GM18511 (cell line): ENCODE measurements at regions not wholly inside any gene's neighbourhood (a gene's known extent, or its start where the extent isn't known, plus 50 kb on each side); places are given as distances from the start of the nearest gene placed in this dataset.
"Not testable (repeated sequence)": the region's sequence is repeated elsewhere in the genome, so short reads cannot be mapped to it uniquely, and the experiment has no call there.

Experiments
- ATAC-seq: cut with Tn5 transposase; IDR thresholded peaks from one replicate; pipeline ENCODE4 v1.9.1; 2021; ENCODE audit warnings: mild to moderate bottlenecking, moderate library complexity; ENCODE audit not compliant: unreplicated experiment

GRCh38 chr6:19369785-19370184, 467.4 kb upstream of the ID4 start:
- no peak for ATAC-seq

- ATAC-seq: no peak
Observed at GRCh38 chr6:19370831-19371230, 466.3 kb upstream of the ID4 start.

- no peak for ATAC-seq
Observed at GRCh38 chr6:19375613-19376012, 461.6 kb upstream of the ID4 start.

- ATAC-seq: no peak
Observed at GRCh38 chr6:19377722-19378121, 459.4 kb upstream of the ID4 start.

- no peak for ATAC-seq
Observed at GRCh38 chr6:19380293-19380692, 456.9 kb upstream of the ID4 start.

GRCh38 chr6:19382676-19383075, 454.5 kb upstream of the ID4 start:
- no peak for ATAC-seq

GRCh38 chr6:19391926-19392325, 445.2 kb upstream of the ID4 start:
- ATAC-seq: no peak

- ATAC-seq: no peak
Observed at GRCh38 chr6:19394051-19394450, 443.1 kb upstream of the ID4 start.

- ATAC-seq: no peak
Observed at GRCh38 chr6:19394687-19395086, 442.5 kb upstream of the ID4 start.

GRCh38 chr6:19395316-19395715, 441.9 kb upstream of the ID4 start:
- no peak for ATAC-seq

- no peak for ATAC-seq
Observed at GRCh38 chr6:19399406-19399805, 437.8 kb upstream of the ID4 start.

- not testable (repeated sequence) for ATAC-seq
Observed at GRCh38 chr6:19404884-19405283, 432.3 kb upstream of the ID4 start.

- no peak for ATAC-seq
Observed at GRCh38 chr6:19408331-19408730, 428.8 kb upstream of the ID4 start.

GRCh38 chr6:19410481-19410880, 426.7 kb upstream of the ID4 start:
- ATAC-seq: no peak

GRCh38 chr6:19413323-19413722, 423.8 kb upstream of the ID4 start:
- no peak for ATAC-seq

GRCh38 chr6:19415605-19416326, 421.4 kb upstream of the ID4 start:
- ATAC-seq: no peak

- no peak for ATAC-seq
Observed at GRCh38 chr6:19416811-19417210, 420.4 kb upstream of the ID4 start.

GRCh38 chr6:19417713-19418112, 419.5 kb upstream of the ID4 start:
- ATAC-seq: no peak

GRCh38 chr6:19424853-19425252, 412.3 kb upstream of the ID4 start:
- ATAC-seq: no peak

- no peak for ATAC-seq
Observed at GRCh38 chr6:19427548-19427947, 409.6 kb upstream of the ID4 start.

- ATAC-seq: no peak
Observed at GRCh38 chr6:19432966-19433498, 404.1 kb upstream of the ID4 start.

GRCh38 chr6:19434065-19434464, 403.1 kb upstream of the ID4 start:
- ATAC-seq: no peak

- no peak for ATAC-seq
Observed at GRCh38 chr6:19435755-19436154, 401.4 kb upstream of the ID4 start.
